PC-9 (cell line): ENCODE measurements at regions not wholly inside any gene's neighbourhood (a gene's known extent, or its start where the extent isn't known, plus 50 kb on each side); places are given as distances from the start of the nearest gene placed in this dataset.

ENCODE experiments used
- CTCF ChIP-seq: fragments of 200-600 bp; sonication (generic); conservative IDR thresholded peaks from 2 replicates; pipeline ENCODE4 v1.6.1; 2017; ENCODE audit warnings: mixed run types, antibody characterized with exemption, mild to moderate bottlenecking, moderate library complexity
- EZH2 ChIP-seq: fragments of 200-600 bp; sonication (generic); IDR thresholded peaks from 2 replicates; pipeline ENCODE4 v1.8.0; 2017; ENCODE audit warnings: antibody characterized with exemption, low read depth

GRCh38 chr6:111984516-111985201, 69.2 kb upstream of the CCN6 start:
- no peak for TF ChIP-seq CTCF
- no peak for TF ChIP-seq EZH2
